GM23248 (cell line): ENCODE measurements at regions not wholly inside any gene's neighbourhood (a gene's known extent, or its start where the extent isn't known, plus 50 kb on each side); places are given as distances from the start of the nearest gene placed in this dataset.

Experiments
- DNase-seq: peaks from one replicate; pipeline ENCODE4 v3.0.0-alpha.2; 2015
- H2AFZ ChIP-seq: fragments of 200-600 bp; sonication (generic); 2 replicates; pipeline ENCODE4 v1.6.1; 2016; ENCODE audit warnings: antibody characterized with exemption
- H3F3A ChIP-seq: fragments of 200-600 bp; sonication (generic); 2 replicates; pipeline ENCODE4 v1.6.1; 2016; ENCODE audit warnings: mild to moderate bottlenecking, antibody characterized with exemption, mixed run types; ENCODE audit not compliant: insufficient read depth
- H3K27ac ChIP-seq: fragments of 200-600 bp; sonication (generic); 2 replicates; pipeline ENCODE4 v1.5.1; 2016; ENCODE audit warnings: mild to moderate bottlenecking
- H3K27me3 ChIP-seq: fragments of 200-600 bp; sonication (generic); replicated peaks from 2 replicates; pipeline ENCODE4 v1.6.1; 2016; ENCODE audit warnings: mild to moderate bottlenecking; ENCODE audit not compliant: insufficient read depth
- H3K36me3 ChIP-seq: fragments of 200-600 bp; sonication (generic); 2 replicates; pipeline ENCODE4 v1.6.1; 2016; ENCODE audit warnings: low read depth, mild to moderate bottlenecking
- H3K4me1 ChIP-seq: fragments of 200-600 bp; sonication (generic); 2 replicates; pipeline ENCODE4 v1.6.1; 2016; ENCODE audit warnings: mild to moderate bottlenecking; ENCODE audit not compliant: insufficient read depth
- H3K4me2 ChIP-seq: fragments of 200-600 bp; sonication (generic); one replicate; pipeline ENCODE4 v1.6.1; 2016; ENCODE audit warnings: mild to moderate bottlenecking; ENCODE audit not compliant: unreplicated experiment
- H3K4me3 ChIP-seq: fragments of 200-600 bp; sonication (generic); 2 replicates; pipeline ENCODE4 v1.5.1; 2016; ENCODE audit warnings: mild to moderate bottlenecking
- H3K79me2 ChIP-seq: fragments of 200-600 bp; sonication (generic); 2 replicates; pipeline ENCODE4 v1.6.1; 2016; ENCODE audit warnings: mild to moderate bottlenecking; ENCODE audit not compliant: insufficient read depth
- H3K9ac ChIP-seq: fragments of 200-600 bp; sonication (generic); 2 replicates; pipeline ENCODE4 v1.6.1; 2016; ENCODE audit warnings: mild to moderate bottlenecking
- H3K9me2 ChIP-seq: fragments of 200-600 bp; sonication (generic); 2 replicates; pipeline ENCODE4 v1.6.1; 2016; ENCODE audit warnings: mixed run types, mild to moderate bottlenecking, moderate library complexity; ENCODE audit not compliant: insufficient read depth
- H3K9me3 ChIP-seq: fragments of 200-600 bp; sonication (generic); one replicate; pipeline ENCODE4 v1.6.1; 2017; ENCODE audit warnings: low read depth
- H4K20me1 ChIP-seq: fragments of 200-600 bp; sonication (generic); 2 replicates; pipeline ENCODE4 v1.6.0; 2016; ENCODE audit not compliant: insufficient read depth
- EZH2 ChIP-seq: fragments of 200-600 bp; sonication (generic); IDR thresholded peaks from 2 replicates; pipeline ENCODE4 v1.6.1; 2018; ENCODE audit warnings: antibody characterized with exemption, mild to moderate bottlenecking; ENCODE audit not compliant: insufficient read depth, poor library complexity, severe bottlenecking
- EZH2phosphoT487 ChIP-seq: fragments of 200-600 bp; sonication (generic); IDR thresholded peaks from 2 replicates; pipeline ENCODE4 v1.6.1; 2018; ENCODE audit warnings: antibody characterized with exemption, moderate library complexity, mild to moderate bottlenecking, low read depth; ENCODE audit not compliant: insufficient read depth
- WGBS, 2 experiments: methylation state at CpG; one replicate each; pipeline ENCODE4 v1.1.6; 2015 to 2017; ENCODE audit warnings: low lambda C conversion rate in 2 of 2, low coverage in 1 of 2; ENCODE audit errors: missing lambda C conversion rate in 2 of 2; 5-methylcytosine and 5-hydroxymethylcytosine counted together
- in situ Hi-C: fragments of 300-500 bp; cut with MboI; formaldehyde crosslinking; loops from 2 replicates; pipeline ENCODE4 v1.15.0; 2020

DNA sequence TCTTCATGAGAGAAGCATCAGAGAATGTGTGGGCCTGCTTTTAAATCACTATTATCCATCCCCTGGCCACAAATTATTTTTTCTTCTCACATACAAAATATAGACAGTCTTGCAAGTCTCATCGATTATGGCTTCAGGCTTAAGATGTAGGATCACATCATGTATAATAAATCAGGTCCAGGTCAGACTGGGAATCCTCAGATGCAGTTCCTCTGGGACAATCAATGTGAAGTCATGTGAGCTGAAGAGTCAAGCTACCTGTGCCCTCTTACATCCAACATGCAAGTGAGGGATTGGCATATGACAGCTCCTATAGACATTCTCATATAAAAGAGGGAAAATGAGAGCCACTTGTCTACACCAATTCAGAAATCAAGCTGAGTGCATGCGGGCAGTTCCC lies 631.8 kb downstream of the PTPRU start:
- no peaks in the 10 kb centered on the region for H3K36me3 ChIP-seq
- H3K27me3 ChIP-seq, result no peaks in the 10 kb centered on the region
- H3K4me1 ChIP-seq, result no peaks in the 10 kb centered on the region
- in situ Hi-C loops, result no loop called here
- H3K79me2 ChIP-seq, result no peaks in the 10 kb centered on the region
- H3K27ac ChIP-seq, result no peak overlapping the region
- H3K9me2 ChIP-seq, result no peaks in the 10 kb centered on the region
- no peak for TF ChIP-seq EZH2
- TF ChIP-seq EZH2phosphoT487, result no peak
- H3K4me3 ChIP-seq, result no peak overlapping the region
- no peak overlapping the region for H2AFZ ChIP-seq
- no peak for DNase-seq
- WGBS, 2 experiments, result 21 to 34% methylated on average over 2 of the region's 2 CpGs
- no peaks in the 10 kb centered on the region for H4K20me1 ChIP-seq
- H3K9me3 ChIP-seq, result no peaks in the 10 kb centered on the region
- no peak overlapping the region for H3K4me2 ChIP-seq
- H3F3A ChIP-seq, result no peaks in the 10 kb centered on the region
- H3K9ac ChIP-seq, result no peak overlapping the region

DNA sequence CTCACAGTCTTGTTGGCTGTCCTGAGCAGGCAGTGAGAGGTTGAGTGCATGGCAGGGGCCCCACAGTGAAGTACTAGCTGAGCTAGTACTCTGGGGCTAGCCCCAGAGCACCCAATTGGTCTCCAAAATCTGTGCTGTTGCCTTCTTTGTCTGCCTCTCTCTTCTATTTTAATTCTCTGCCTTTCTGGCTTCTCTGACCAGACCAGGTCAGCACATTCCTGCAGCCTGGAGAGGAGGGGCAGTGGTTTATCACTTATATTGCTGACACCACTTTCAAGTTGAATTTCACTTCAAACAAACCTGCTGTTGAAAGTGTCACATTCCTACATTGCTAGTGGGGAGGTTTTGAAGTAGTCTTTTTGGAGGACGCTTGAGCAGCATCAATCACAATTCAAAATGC lies 628.7 kb downstream of the PTPRU start:
- Histone ChIP-seq H3K27ac (no peak overlapping the region), H3K4me1 (no peaks in the 10 kb centered on the region), H3K4me3 (no peak overlapping the region), H3K79me2 (no peaks in the 10 kb centered on the region), H4K20me1 (no peaks in the 10 kb centered on the region), H2AFZ (no peak overlapping the region), H3K36me3 (no peaks in the 10 kb centered on the region), H3F3A (no peaks in the 10 kb centered on the region), H3K9ac (no peak overlapping the region), H3K27me3 (no peaks in the 10 kb centered on the region), H3K4me2 (no peak overlapping the region), H3K9me2 (no peaks in the 10 kb centered on the region), H3K9me3 (no peaks in the 10 kb centered on the region)
- TF ChIP-seq EZH2, result no peak
- no peak for TF ChIP-seq EZH2phosphoT487
- no peak for DNase-seq
- 0 to 9% methylated on average over 1 of the region's 1 CpG for WGBS, 2 experiments
- in situ Hi-C loops, result no loop called here

DNA sequence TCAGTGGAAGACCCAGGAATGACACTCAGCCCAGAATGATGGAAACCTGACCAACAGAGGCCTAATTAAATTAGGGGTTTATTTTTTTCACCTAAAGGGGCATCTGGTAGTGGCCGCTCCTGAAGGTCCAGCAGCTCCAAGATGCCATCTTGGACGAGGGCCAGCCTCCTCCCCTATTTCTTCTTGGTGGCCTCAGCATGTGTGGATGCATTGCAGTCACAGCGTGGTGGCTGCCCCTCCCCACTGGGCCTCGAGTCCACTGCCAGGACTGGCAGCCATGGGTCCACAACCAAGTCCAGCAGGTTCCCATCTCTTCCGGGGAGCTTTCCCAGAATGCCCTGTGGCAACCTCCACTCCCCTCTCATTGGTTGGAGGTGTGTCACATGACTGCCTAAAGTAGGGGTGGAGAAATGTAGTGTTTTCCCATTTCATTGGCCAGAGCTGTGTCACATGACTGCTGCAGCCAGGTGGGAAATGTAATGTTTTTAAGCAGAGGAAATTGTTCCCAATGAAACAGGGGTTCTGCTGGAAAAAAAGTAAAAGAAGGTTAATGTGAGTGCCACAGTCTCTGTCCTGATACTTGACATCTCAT lies 628.2 kb downstream of the PTPRU start:
- H3K9me3 ChIP-seq, result no peaks in the 10 kb centered on the region
- no peak overlapping the region for H3K4me3 ChIP-seq
- TF ChIP-seq EZH2phosphoT487, result no peak
- no peak for TF ChIP-seq EZH2
- H3K27me3 ChIP-seq, result no peaks in the 10 kb centered on the region
- H3K4me1 ChIP-seq, result no peaks in the 10 kb centered on the region
- 29 to 33% methylated on average over 5 of the region's 5 CpGs for WGBS, 2 experiments
- no peak overlapping the region for H2AFZ ChIP-seq
- H3K4me2 ChIP-seq, result no peak overlapping the region
- no peak overlapping the region for H3K9ac ChIP-seq
- no peaks in the 10 kb centered on the region for H3F3A ChIP-seq
- H3K79me2 ChIP-seq, result no peaks in the 10 kb centered on the region
- in situ Hi-C loops, result no loop called here
- DNase-seq, result no peak
- H3K27ac ChIP-seq, result no peak overlapping the region
- H3K9me2 ChIP-seq, result no peaks in the 10 kb centered on the region
- H3K36me3 ChIP-seq, result no peaks in the 10 kb centered on the region
- H4K20me1 ChIP-seq, result no peaks in the 10 kb centered on the region

DNA sequence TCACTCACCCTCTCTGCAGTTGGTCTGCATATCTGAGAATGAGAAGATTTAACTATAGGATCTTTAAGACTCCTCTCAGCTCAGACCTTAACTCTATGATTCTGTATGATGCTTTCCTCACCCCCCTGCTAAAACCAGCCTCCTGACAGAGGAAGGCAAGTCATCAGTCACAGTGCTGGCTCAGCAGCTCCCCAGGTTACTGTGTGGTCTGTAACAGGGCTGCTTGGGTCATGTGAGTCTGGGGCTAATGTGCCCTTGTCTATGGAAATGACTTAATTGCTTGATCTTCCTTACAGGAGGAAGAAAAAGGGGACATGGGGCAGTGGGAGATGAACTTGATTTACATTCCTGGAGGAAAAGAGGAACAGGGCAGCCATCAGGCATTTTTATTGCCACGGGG lies 625.6 kb downstream of the PTPRU start:
- no peak overlapping the region for H3K9ac ChIP-seq
- no peaks in the 10 kb centered on the region for H3K79me2 ChIP-seq
- H3K9me3 ChIP-seq, result no peaks in the 10 kb centered on the region
- H3K27ac ChIP-seq, result no peak overlapping the region
- no peaks in the 10 kb centered on the region; the same call in 1 of the 2 replicates for H3K27me3 ChIP-seq
- H4K20me1 ChIP-seq, result no peaks in the 10 kb centered on the region
- no peak overlapping the region for H3K4me3 ChIP-seq
- H3F3A ChIP-seq, result no peaks in the 10 kb centered on the region
- in situ Hi-C loops, result no loop called here
- no peak for DNase-seq
- H3K4me1 ChIP-seq, result no peaks in the 10 kb centered on the region
- WGBS, 2 experiments, result 0 to 7% methylated on average over 1 of the region's 1 CpG
- no peak overlapping the region for H2AFZ ChIP-seq
- TF ChIP-seq EZH2, result no peak
- no peak for TF ChIP-seq EZH2phosphoT487
- no peaks in the 10 kb centered on the region for H3K9me2 ChIP-seq
- H3K36me3 ChIP-seq, result no peaks in the 10 kb centered on the region
- no peak overlapping the region for H3K4me2 ChIP-seq

DNA sequence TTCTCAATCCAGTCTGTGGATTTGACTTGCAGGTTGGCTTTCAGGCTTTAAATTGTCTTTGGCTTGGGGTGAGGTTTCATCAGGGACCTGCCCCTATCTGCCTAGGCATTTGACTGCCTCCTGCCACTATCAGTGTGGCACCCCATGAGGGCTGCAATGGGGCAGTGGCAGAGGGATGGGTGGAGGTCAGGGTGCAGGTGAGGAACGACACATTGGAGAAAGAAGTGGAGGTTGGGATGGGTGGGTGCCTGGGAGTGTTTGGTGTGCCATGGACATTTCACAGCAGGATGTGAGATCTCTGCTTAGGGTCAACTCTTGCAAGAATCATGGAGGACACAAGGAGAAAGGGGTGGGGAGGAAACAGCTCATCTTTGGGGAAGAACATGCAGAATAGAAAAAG lies 625.1 kb downstream of the PTPRU start:
- Histone ChIP-seq H3K9ac (no peak overlapping the region), H3K9me3 (no peaks in the 10 kb centered on the region), H3K27me3 (no peaks in the 10 kb centered on the region; the same call in 1 of the 2 replicates), H4K20me1 (no peaks in the 10 kb centered on the region), H3K79me2 (no peaks in the 10 kb centered on the region), H3K9me2 (no peaks in the 10 kb centered on the region), H3K4me1 (no peaks in the 10 kb centered on the region), H3K36me3 (no peaks in the 10 kb centered on the region), H3K4me3 (no peak overlapping the region), H3F3A (no peaks in the 10 kb centered on the region), H2AFZ (no peak overlapping the region), H3K27ac (no peak overlapping the region), H3K4me2 (no peak overlapping the region)
- TF ChIP-seq EZH2, result no peak
- no peak for TF ChIP-seq EZH2phosphoT487
- whole genome bisulfite sequencing, 2 experiments, result 29 to 31% methylated on average over 1 of the region's 1 CpG
- in situ Hi-C loops, result no loop called here
- no peak for DNase-seq
